Osteocyte (in vitro differentiated cells): ENCODE measurements at regions not wholly inside any gene's neighbourhood (a gene's known extent, or its start where the extent isn't known, plus 50 kb on each side); places are given as distances from the start of the nearest gene placed in this dataset.

ENCODE experiments used
- DNase-seq: peaks from one replicate; pipeline ENCODE4 v3.0.0; 2021; ENCODE audit warnings: mixed read lengths; ENCODE audit not compliant: unreplicated experiment; ENCODE audit errors: extremely low spot score
- H3K27ac Mint-ChIP-seq: one replicate; pipeline ENCODE4 v1.8.0; 2021; ENCODE audit warnings: mild to moderate bottlenecking, mixed read lengths; ENCODE audit not compliant: unreplicated experiment
- H3K27me3 Mint-ChIP-seq: one replicate; pipeline ENCODE4 v1.8.0; 2021; ENCODE audit warnings: mixed read lengths; ENCODE audit not compliant: unreplicated experiment
- H3K36me3 Mint-ChIP-seq: one replicate; pipeline ENCODE4 v1.8.0; 2021; ENCODE audit warnings: mixed read lengths; ENCODE audit not compliant: unreplicated experiment
- H3K4me1 Mint-ChIP-seq: one replicate; pipeline ENCODE4 v1.8.0; 2021; ENCODE audit warnings: mixed read lengths; ENCODE audit not compliant: unreplicated experiment
- H3K4me3 Mint-ChIP-seq: one replicate; pipeline ENCODE4 v1.8.0; 2021; ENCODE audit warnings: mild to moderate bottlenecking, moderate library complexity, mixed read lengths; ENCODE audit not compliant: unreplicated experiment
- H3K9me3 Mint-ChIP-seq: one replicate; pipeline ENCODE4 v1.8.0; 2021; ENCODE audit warnings: mixed read lengths; ENCODE audit not compliant: unreplicated experiment
- CTCF ChIP-seq: fragments of 200-600 bp; sonication (generic); IDR thresholded peaks from 2 replicates; pipeline ENCODE4 v1.5.0; 2021; ENCODE audit warnings: antibody characterized with exemption, mild to moderate bottlenecking, moderate library complexity

- H3K27ac Mint-ChIP-seq: peak overlapping the region; percentile 59
- TF ChIP-seq CTCF: no peak
Measured at GRCh38 chr12:87796961-87797516, 232.2 kb downstream of the C12orf50 start.

DNA sequence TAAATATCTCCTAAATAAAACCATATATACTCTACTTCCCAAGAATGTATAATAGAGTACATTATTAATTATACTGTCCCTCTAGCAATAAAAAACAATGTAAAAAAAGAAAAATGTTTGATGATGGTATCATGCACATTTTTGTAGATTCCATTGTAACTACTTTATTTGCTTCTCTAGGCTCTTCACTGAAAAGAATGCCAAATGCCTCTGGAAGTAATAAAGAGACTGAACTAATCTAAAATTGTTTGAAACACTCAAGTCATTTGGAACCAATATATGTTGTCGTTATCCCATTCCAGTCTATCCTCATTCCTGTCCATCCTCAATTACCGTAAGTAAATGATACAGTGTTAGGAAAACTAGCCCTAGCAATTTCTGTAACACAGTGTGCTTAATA lies 233.6 kb downstream of the C12orf50 start:
- DNase-seq: no peak
- no peak overlapping the region for H3K27ac Mint-ChIP-seq
- H3K4me1 Mint-ChIP-seq: peaks cover 46% of the 10 kb centered on the region
- H3K9me3 Mint-ChIP-seq: no peaks in the 10 kb centered on the region
- H3K27me3 Mint-ChIP-seq: no peaks in the 10 kb centered on the region
- H3K4me3 Mint-ChIP-seq: no peak overlapping the region
- H3K36me3 Mint-ChIP-seq: no peaks in the 10 kb centered on the region
- TF ChIP-seq CTCF: no peak

More at GRCh38 chr12:87796961-87797516, 232.2 kb downstream of the C12orf50 start:
- no peak overlapping the region for H3K4me3 Mint-ChIP-seq
- H3K9me3 Mint-ChIP-seq: no peaks in the 10 kb centered on the region
- peaks cover 60% of the 10 kb centered on the region for H3K4me1 Mint-ChIP-seq
- no peaks in the 10 kb centered on the region for H3K27me3 Mint-ChIP-seq
- H3K36me3 Mint-ChIP-seq: no peaks in the 10 kb centered on the region
- no peak for DNase-seq

- Mint-ChIP-seq H3K9me3 (no peaks in the 10 kb centered on the region), H3K27ac (no peak overlapping the region), H3K36me3 (no peaks in the 10 kb centered on the region), H3K4me1 (peaks cover 43% of the 10 kb centered on the region), H3K27me3 (no peaks in the 10 kb centered on the region), H3K4me3 (no peak overlapping the region)
- no peak for TF ChIP-seq CTCF
- DNase-seq: no peak
Measured at GRCh38 chr12:87794854-87795253, 234.3 kb downstream of the C12orf50 start.

DNA sequence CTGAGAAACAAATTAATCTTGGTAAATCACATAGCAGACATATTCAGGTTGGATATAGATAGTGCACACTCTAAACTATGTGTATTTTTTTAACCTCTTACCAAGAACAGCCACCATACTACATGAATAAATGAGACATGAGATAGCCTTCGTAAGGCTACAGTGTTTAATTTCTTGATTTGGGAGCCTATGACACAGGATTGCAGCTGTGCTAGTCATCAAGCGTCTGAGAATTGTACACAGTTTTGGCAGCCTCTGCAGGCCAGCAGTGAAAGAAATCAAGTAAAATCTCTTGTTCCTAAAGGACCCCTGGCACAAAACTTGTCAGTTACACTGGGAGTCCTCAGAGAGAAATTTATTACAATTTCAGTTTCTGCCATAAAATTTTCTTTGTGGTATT lies 236.1 kb downstream of the C12orf50 start:
- H3K4me1 Mint-ChIP-seq: peaks cover 36% of the 10 kb centered on the region
- no peaks in the 10 kb centered on the region for H3K27me3 Mint-ChIP-seq
- no peak for DNase-seq
- H3K9me3 Mint-ChIP-seq: no peaks in the 10 kb centered on the region
- no peak overlapping the region for H3K4me3 Mint-ChIP-seq
- no peak for TF ChIP-seq CTCF
- H3K27ac Mint-ChIP-seq: no peak overlapping the region
- no peaks in the 10 kb centered on the region for H3K36me3 Mint-ChIP-seq

DNA sequence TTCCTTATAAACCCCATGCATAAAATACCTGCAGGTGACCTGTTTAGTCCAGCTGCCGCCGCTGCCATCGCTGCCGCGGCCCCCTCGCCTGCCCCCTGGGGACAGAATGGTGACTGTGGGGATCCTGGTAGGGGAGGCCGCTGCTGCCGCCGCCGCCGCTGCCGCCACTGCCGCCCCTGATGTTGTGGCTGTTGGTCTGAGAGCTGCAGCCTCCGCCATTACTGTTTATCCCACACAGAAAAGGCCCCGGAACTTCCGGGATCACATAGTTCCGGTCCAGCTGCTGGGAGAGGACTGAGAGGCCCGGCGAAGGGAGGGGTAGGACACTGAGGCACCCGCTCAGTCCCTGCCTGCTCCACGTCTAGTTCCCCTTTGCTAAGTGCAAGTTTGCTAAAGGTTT lies 244.9 kb downstream of the C12orf50 start:
- H3K4me3 Mint-ChIP-seq: no peak overlapping the region
- peaks cover 5% of the 10 kb centered on the region for H3K9me3 Mint-ChIP-seq
- TF ChIP-seq CTCF: no peak
- H3K4me1 Mint-ChIP-seq: peaks cover 14% of the 10 kb centered on the region
- no peaks in the 10 kb centered on the region for H3K27me3 Mint-ChIP-seq
- H3K27ac Mint-ChIP-seq: no peak overlapping the region
- H3K36me3 Mint-ChIP-seq: no peaks in the 10 kb centered on the region
- no peak for DNase-seq
